Adrenal gland (tissue), 5 donors: ENCODE measurements at regions not wholly inside any gene's neighbourhood (a gene's known extent, or its start where the extent isn't known, plus 50 kb on each side); places are given as distances from the start of the nearest gene placed in this dataset.

ENCODE experiments used
- POLR2A ChIP-seq, 2 donors: fragments of 450-650 bp; IDR thresholded peaks; one replicate each; pipeline ENCODE4 v1.6.1; 2017; ENCODE audit warnings: antibody characterized with exemption in 2 of 2, mild to moderate bottlenecking in 2 of 2, moderate library complexity in 1 of 2
- TF ChIP-seq, protein P1 (sequence below), 6 experiments: fragments of 450-650 bp in 4 of 6; fragments of 200-600 bp in 2 of 6; sonication (generic) in 1 of 6; IDR thresholded peaks; 1 replicate in 5 of 6; 2 replicates in 1 of 6; pipeline versions ENCODE4 v1.5.1 to v1.8.0; 2016 to 2021; ENCODE audit warnings: antibody characterized with exemption in 6 of 6, mild to moderate bottlenecking in 2 of 6, moderate library complexity in 1 of 6
- donor health status: DM: no; HTN: no; CAD: no.

- TF ChIP-seq, protein P1, sequence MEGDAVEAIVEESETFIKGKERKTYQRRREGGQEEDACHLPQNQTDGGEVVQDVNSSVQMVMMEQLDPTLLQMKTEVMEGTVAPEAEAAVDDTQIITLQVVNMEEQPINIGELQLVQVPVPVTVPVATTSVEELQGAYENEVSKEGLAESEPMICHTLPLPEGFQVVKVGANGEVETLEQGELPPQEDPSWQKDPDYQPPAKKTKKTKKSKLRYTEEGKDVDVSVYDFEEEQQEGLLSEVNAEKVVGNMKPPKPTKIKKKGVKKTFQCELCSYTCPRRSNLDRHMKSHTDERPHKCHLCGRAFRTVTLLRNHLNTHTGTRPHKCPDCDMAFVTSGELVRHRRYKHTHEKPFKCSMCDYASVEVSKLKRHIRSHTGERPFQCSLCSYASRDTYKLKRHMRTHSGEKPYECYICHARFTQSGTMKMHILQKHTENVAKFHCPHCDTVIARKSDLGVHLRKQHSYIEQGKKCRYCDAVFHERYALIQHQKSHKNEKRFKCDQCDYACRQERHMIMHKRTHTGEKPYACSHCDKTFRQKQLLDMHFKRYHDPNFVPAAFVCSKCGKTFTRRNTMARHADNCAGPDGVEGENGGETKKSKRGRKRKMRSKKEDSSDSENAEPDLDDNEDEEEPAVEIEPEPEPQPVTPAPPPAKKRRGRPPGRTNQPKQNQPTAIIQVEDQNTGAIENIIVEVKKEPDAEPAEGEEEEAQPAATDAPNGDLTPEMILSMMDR (IDR thresholded peaks at IDR 0.05): no peak
- no peak for TF ChIP-seq POLR2A (IDR thresholded peaks at IDR 0.05)
These were observed 416.2 kb upstream of the CDH4 start for GRCh38 chr20:60835876-60836275.
